ENCODE measurements at regions not wholly inside any gene's neighbourhood (a gene's known extent, or its start where the extent isn't known, plus 50 kb on each side); places are given as distances from the start of the nearest gene placed in this dataset.
A peak's percentile ranks its signal among the peaks of the same experiment; 100 is the strongest.

GRCh38 chr6:140226637-140227036 is 852.2 kb upstream of the CITED2 start:
- H3K9ac ChIP-seq (ENCODE audit: low read depth, low read length) = no peak overlapping the region
- no peak overlapping the region for H3K4me2 ChIP-seq (ENCODE audit: low read length)
- no peak overlapping the region for H3K4me3 ChIP-seq (ENCODE audit: low read length)
- H3K9me3 ChIP-seq (replicated peaks; ENCODE audit: low read length) = no peaks in the 10 kb centered on the region
- H3K27me3 ChIP-seq (ENCODE audit: control insufficient read depth, insufficient read depth, low read length) = no peaks in the 10 kb centered on the region
- H3K4me1 ChIP-seq (ENCODE audit: control insufficient read depth, insufficient read depth, low read length) = peaks cover 13% of the 10 kb centered on the region
- H3K36me3 ChIP-seq (ENCODE audit: insufficient read depth, low read length) = no peaks in the 10 kb centered on the region

- Histone ChIP-seq H3K4me1 (ENCODE audit: control insufficient read depth, insufficient read depth, low read length) (peaks cover 13% of the 10 kb centered on the region), H3K4me3 (ENCODE audit: low read length) (no peak overlapping the region), H3K27me3 (ENCODE audit: control insufficient read depth, insufficient read depth, low read length) (no peaks in the 10 kb centered on the region), H3K36me3 (ENCODE audit: insufficient read depth, low read length) (no peaks in the 10 kb centered on the region), H3K9ac (ENCODE audit: low read depth, low read length) (no peak overlapping the region), H3K9me3 (replicated peaks; ENCODE audit: low read length) (no peaks in the 10 kb centered on the region), H3K4me2 (ENCODE audit: low read length) (no peak overlapping the region)
These were observed 851.4 kb upstream of the CITED2 start for GRCh38 chr6:140225701-140226436.

- H3K9me3 ChIP-seq (replicated peaks; ENCODE audit: low read length) = peaks cover 11% of the 10 kb centered on the region
- no peak overlapping the region for H3K4me3 ChIP-seq (ENCODE audit: low read length)
- no peak overlapping the region for H3K9ac ChIP-seq (ENCODE audit: low read depth, low read length)
- no peaks in the 10 kb centered on the region for H3K36me3 ChIP-seq (ENCODE audit: insufficient read depth, low read length)
- H3K4me2 ChIP-seq (ENCODE audit: low read length) = no peak overlapping the region
- no peaks in the 10 kb centered on the region for H3K27me3 ChIP-seq (ENCODE audit: control insufficient read depth, insufficient read depth, low read length)
- H3K4me1 ChIP-seq (ENCODE audit: control insufficient read depth, insufficient read depth, low read length) = no peaks in the 10 kb centered on the region
These were observed 842.8 kb upstream of the CITED2 start for GRCh38 chr6:140217283-140217682.

GRCh38 chr6:140209775-140210174 is 835.3 kb upstream of the CITED2 start:
- no peaks in the 10 kb centered on the region for H3K9me3 ChIP-seq (replicated peaks; ENCODE audit: low read length)
- peaks cover 2% of the 10 kb centered on the region for H3K4me1 ChIP-seq (ENCODE audit: control insufficient read depth, insufficient read depth, low read length)
- no peaks in the 10 kb centered on the region for H3K36me3 ChIP-seq (ENCODE audit: insufficient read depth, low read length)
- no peaks in the 10 kb centered on the region for H3K27me3 ChIP-seq (ENCODE audit: control insufficient read depth, insufficient read depth, low read length)
- no peak overlapping the region for H3K9ac ChIP-seq (ENCODE audit: low read depth, low read length)
- no peak overlapping the region for H3K4me2 ChIP-seq (ENCODE audit: low read length)
- H3K4me3 ChIP-seq (ENCODE audit: low read length) = no peak overlapping the region

- Histone ChIP-seq H3K4me3 (ENCODE audit: low read length) (no peak overlapping the region), H3K4me2 (ENCODE audit: low read length) (peak overlapping the region; percentile 60), H3K9me3 (replicated peaks; ENCODE audit: low read length) (no peaks in the 10 kb centered on the region), H3K9ac (ENCODE audit: low read depth, low read length) (peak overlapping the region; percentile 28), H3K36me3 (ENCODE audit: insufficient read depth, low read length) (no peaks in the 10 kb centered on the region), H3K4me1 (ENCODE audit: control insufficient read depth, insufficient read depth, low read length) (peaks cover 14% of the 10 kb centered on the region), H3K27me3 (ENCODE audit: control insufficient read depth, insufficient read depth, low read length) (no peaks in the 10 kb centered on the region)
These were observed 833.8 kb upstream of the CITED2 start for GRCh38 chr6:140208286-140208685.

GRCh38 chr6:140205795-140206593 is 831.5 kb upstream of the CITED2 start:
- H3K4me3 ChIP-seq (ENCODE audit: low read length) = no peak overlapping the region
- no peak overlapping the region for H3K4me2 ChIP-seq (ENCODE audit: low read length)
- H3K9ac ChIP-seq (ENCODE audit: low read depth, low read length) = no peak overlapping the region
- no peaks in the 10 kb centered on the region for H3K36me3 ChIP-seq (ENCODE audit: insufficient read depth, low read length)
- no peaks in the 10 kb centered on the region for H3K27me3 ChIP-seq (ENCODE audit: control insufficient read depth, insufficient read depth, low read length)
- H3K9me3 ChIP-seq (replicated peaks; ENCODE audit: low read length) = no peaks in the 10 kb centered on the region
- H3K4me1 ChIP-seq (ENCODE audit: control insufficient read depth, insufficient read depth, low read length) = peaks cover 16% of the 10 kb centered on the region

GRCh38 chr6:140204154-140204553 is 829.7 kb upstream of the CITED2 start:
- peak overlapping the region; percentile 16 for H3K4me3 ChIP-seq (ENCODE audit: low read length)
- H3K9me3 ChIP-seq (replicated peaks; ENCODE audit: low read length) = no peaks in the 10 kb centered on the region
- no peak overlapping the region for H3K9ac ChIP-seq (ENCODE audit: low read depth, low read length)
- H3K27me3 ChIP-seq (ENCODE audit: control insufficient read depth, insufficient read depth, low read length) = no peaks in the 10 kb centered on the region
- H3K36me3 ChIP-seq (ENCODE audit: insufficient read depth, low read length) = no peaks in the 10 kb centered on the region
- H3K4me1 ChIP-seq (ENCODE audit: control insufficient read depth, insufficient read depth, low read length) = peaks cover 16% of the 10 kb centered on the region
- peak overlapping the region; percentile 18 for H3K4me2 ChIP-seq (ENCODE audit: low read length)

- Histone ChIP-seq H3K9me3 (replicated peaks; ENCODE audit: low read length) (no peaks in the 10 kb centered on the region), H3K27me3 (ENCODE audit: control insufficient read depth, insufficient read depth, low read length) (no peaks in the 10 kb centered on the region), H3K36me3 (ENCODE audit: insufficient read depth, low read length) (no peaks in the 10 kb centered on the region), H3K9ac (ENCODE audit: low read depth, low read length) (no peak overlapping the region), H3K4me2 (ENCODE audit: low read length) (peak overlapping the region; percentile 18), H3K4me3 (ENCODE audit: low read length) (peak overlapping the region; percentile 16), H3K4me1 (ENCODE audit: control insufficient read depth, insufficient read depth, low read length) (peaks cover 16% of the 10 kb centered on the region)
These were observed 829.3 kb upstream of the CITED2 start for GRCh38 chr6:140203661-140204147.

GRCh38 chr6:140202964-140203515 is 828.6 kb upstream of the CITED2 start:
- no peaks in the 10 kb centered on the region for H3K9me3 ChIP-seq (replicated peaks; ENCODE audit: low read length)
- no peaks in the 10 kb centered on the region for H3K27me3 ChIP-seq (ENCODE audit: control insufficient read depth, insufficient read depth, low read length)
- no peak overlapping the region for H3K9ac ChIP-seq (ENCODE audit: low read depth, low read length)
- no peaks in the 10 kb centered on the region for H3K36me3 ChIP-seq (ENCODE audit: insufficient read depth, low read length)
- H3K4me2 ChIP-seq (ENCODE audit: low read length) = no peak overlapping the region
- H3K4me1 ChIP-seq (ENCODE audit: control insufficient read depth, insufficient read depth, low read length) = peaks cover 13% of the 10 kb centered on the region
- no peak overlapping the region for H3K4me3 ChIP-seq (ENCODE audit: low read length)

GRCh38 chr6:140201787-140202458 is 827.5 kb upstream of the CITED2 start:
- no peak overlapping the region for H3K4me2 ChIP-seq (ENCODE audit: low read length)
- H3K4me1 ChIP-seq (ENCODE audit: control insufficient read depth, insufficient read depth, low read length) = peaks cover 13% of the 10 kb centered on the region
- H3K27me3 ChIP-seq (ENCODE audit: control insufficient read depth, insufficient read depth, low read length) = no peaks in the 10 kb centered on the region
- H3K36me3 ChIP-seq (ENCODE audit: insufficient read depth, low read length) = no peaks in the 10 kb centered on the region
- H3K9ac ChIP-seq (ENCODE audit: low read depth, low read length) = no peak overlapping the region
- H3K9me3 ChIP-seq (replicated peaks; ENCODE audit: low read length) = no peaks in the 10 kb centered on the region
- no peak overlapping the region for H3K4me3 ChIP-seq (ENCODE audit: low read length)

- Histone ChIP-seq H3K36me3 (ENCODE audit: insufficient read depth, low read length) (no peaks in the 10 kb centered on the region), H3K27me3 (ENCODE audit: control insufficient read depth, insufficient read depth, low read length) (no peaks in the 10 kb centered on the region), H3K9me3 (replicated peaks; ENCODE audit: low read length) (peaks cover 4% of the 10 kb centered on the region), H3K4me1 (ENCODE audit: control insufficient read depth, insufficient read depth, low read length) (no peaks in the 10 kb centered on the region), H3K4me3 (ENCODE audit: low read length) (no peak overlapping the region), H3K9ac (ENCODE audit: low read depth, low read length) (no peak overlapping the region), H3K4me2 (ENCODE audit: low read length) (no peak overlapping the region)
These were observed 818.8 kb upstream of the CITED2 start for GRCh38 chr6:140193269-140193668.

Data from skeletal muscle satellite cell (primary cell).